GM18508 (cell line): ENCODE measurements at regions not wholly inside any gene's neighbourhood (a gene's known extent, or its start where the extent isn't known, plus 50 kb on each side); places are given as distances from the start of the nearest gene placed in this dataset.

ENCODE experiments used
- ATAC-seq: cut with Tn5 transposase; IDR thresholded peaks from one replicate; pipeline ENCODE4 v1.9.1; 2021; ENCODE audit warnings: moderate number of reproducible peaks; ENCODE audit not compliant: insufficient read depth, unreplicated experiment

DNA sequence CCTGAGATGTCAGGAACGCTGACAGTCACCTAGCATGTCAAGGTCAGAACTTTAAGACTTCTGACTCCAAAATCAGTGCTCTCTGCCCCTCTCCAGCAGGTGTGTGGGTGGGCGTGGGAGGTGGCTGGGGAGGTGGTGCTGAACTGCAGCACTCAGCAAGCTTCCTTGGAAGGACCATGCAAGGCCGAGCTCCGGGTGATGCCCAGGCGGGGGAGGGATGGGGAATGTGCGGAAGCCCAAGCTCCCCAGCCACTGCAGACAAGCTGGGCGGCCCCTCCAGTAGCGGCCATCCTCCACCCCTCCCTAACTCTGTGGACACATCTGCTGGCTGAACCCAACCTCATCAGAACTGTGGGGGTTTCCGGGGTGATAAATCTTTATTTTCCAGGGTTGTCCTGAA lies 296.6 kb downstream of the TLE3 start:
- no peak for ATAC-seq

- ATAC-seq = no peak
Measured at GRCh38 chr15:69802432-69802831, 295.3 kb downstream of the TLE3 start.

DNA sequence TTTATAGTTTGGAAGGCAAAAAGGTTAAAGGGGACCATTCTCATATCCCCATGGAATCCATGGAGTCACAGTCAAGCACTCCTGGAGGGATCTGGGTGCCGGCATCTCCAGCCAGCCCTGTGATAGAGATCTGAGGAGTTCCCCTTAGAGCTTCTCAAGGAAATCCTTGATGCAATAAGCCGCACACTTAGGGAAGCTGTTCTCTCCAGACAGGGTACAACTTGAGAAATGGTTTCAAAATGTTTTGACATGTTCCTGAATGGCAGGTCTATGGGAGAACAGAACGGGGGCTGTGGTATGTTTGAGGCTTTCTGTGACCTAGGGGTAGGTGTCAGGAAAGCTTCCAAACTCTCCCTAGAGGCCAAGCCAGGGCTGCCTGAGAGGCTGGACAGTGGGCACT lies 292.9 kb downstream of the TLE3 start:
- no peak for ATAC-seq

DNA sequence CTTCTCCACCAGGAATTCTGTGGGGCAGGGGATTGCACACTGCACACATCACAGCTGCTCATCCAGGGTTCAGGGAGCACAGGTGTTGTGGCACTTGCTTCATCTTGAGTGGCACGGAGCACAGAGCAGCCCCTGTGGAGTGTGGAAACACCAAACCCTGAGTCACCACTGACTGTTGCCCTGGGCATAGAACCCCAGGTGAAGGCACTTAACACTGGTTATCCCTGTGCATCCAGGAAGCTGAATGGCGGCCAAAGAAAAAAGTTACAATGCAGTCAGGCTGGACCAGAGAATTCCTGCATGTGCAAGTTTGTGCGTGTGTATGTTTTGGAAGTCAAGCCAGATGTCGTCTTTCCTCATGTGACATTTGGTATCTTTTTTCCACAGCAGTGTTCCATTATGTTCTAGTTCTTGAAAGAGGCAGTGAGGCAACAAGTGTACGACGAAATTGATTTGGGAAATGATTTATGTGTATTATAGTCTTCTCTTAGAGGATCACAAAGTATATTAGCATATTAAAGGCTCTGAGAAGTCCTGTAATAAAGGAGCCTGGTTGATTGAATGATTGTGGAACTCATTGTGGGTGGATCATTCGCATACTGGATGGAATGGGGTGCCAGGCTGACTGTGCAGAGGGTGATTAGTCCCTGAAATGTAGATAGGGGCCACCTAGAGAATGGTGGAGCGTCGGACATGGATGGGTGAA lies 292.3 kb downstream of the TLE3 start:
- ATAC-seq = no peak

GRCh38 chr15:69806287-69806915 lies 291.3 kb downstream of the TLE3 start:
- ATAC-seq = no peak

GRCh38 chr15:69807721-69808120 lies 290.0 kb downstream of the TLE3 start:
- ATAC-seq = no peak

DNA sequence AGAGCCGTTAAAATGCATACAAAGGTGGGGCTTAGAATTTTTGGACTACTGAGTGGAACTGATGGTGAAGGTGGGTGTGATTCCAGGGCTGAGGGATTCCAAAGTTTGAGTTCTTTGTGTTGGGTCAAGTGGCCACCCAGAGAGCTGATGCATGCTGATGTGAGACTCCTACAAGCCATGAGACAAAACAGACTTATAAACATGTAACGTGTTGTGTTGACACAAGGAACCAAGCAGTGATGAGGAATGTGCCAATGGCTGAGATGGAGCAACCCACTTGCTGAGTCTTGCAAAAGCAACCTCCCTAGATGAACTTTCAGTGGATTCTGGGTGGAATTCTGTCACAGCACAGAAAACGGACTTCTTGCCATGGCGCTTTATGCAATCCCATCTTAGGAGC lies 289.0 kb downstream of the TLE3 start:
- ATAC-seq = no peak

DNA sequence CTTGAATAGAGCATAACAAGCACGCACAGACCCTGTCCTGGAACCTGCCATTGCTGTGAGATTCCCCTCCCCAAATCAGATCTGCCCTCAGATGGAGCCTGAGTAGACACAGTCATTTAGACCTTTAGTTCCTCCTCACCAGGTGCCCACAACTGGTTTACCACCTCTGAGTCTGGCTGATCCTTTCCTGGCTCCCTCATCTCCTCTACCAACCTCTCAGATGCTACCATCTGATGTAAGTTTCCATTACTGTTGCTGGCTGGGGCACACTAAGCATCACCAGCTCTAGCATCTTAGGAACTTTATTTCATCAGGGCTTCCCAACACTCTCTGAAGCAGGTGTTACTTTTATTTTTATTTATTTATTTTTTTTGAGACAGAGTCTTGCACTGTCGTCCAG lies 288.3 kb downstream of the TLE3 start:
- no peak for ATAC-seq

DNA sequence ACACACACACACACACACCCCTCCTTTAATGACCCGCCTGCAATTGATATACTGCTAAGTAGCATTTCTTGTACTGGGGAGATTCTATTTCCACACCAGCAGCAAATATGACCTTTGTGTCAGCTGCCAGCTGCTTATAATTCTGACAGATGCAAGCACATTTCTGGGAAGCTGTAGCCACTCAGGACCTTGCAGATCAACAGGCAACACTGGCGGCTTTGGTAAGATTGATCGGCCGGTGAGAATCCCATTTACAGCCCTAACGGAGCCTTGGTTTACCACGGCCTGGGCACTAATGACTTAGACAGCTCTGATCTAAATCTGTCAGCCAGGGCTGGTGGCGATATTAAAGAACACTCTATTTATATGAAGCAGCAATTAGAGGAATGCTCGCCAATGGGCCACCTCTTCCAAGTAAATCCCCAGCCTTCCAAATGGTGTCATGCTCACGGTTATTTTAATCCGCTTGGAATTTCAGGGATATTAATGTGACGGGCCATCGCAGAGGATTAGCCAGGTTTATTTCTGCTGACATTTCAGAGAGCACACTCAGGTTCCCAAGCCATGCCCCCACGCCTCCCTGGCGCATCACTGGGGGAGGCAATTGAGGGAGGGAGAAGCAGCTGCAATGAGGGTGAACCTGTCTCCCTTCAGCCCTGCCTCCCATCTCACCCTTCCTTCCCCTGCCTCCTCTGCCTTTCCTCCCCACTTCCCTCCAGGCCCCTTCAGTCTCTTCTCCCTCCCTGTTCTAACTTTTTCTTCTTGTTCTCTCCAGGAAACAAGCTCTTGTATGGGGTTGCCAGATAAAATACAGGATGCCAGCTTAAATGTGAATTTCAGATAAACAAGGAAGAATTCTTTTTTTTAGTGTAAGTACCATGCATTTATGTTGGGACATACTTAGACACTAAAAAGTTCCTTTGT lies 287.0 kb downstream of the TLE3 start:
- ATAC-seq = no peak

- no peak for ATAC-seq
Measured at GRCh38 chr15:69812861-69813261, 284.9 kb downstream of the TLE3 start.

DNA sequence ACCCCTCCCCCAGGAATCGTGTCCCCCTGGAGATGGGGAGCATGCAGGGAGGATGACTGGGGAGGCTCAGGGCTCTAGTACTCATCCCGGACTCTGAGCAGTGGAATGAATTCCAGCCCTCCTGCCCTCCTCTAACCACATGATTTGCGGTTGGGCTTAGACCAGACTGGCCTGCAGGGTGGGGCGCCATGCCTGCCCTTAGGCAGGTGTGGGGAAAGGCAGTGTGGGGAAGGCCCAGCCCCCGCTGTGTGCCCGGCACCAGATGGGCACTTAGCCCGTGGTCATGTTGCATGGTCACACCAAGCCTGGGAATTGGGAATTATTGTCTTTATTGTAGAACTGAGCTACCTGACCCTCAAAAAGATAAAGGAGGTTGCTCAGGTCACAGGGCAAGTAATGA lies 283.8 kb downstream of the TLE3 start:
- ATAC-seq = no peak

GRCh38 chr15:69814932-69815331 lies 282.8 kb downstream of the TLE3 start:
- no peak for ATAC-seq

- no peak for ATAC-seq
Measured at GRCh38 chr15:69815793-69816192, 281.9 kb downstream of the TLE3 start.

GRCh38 chr15:69816522-69816921 lies 281.2 kb downstream of the TLE3 start:
- no peak for ATAC-seq

DNA sequence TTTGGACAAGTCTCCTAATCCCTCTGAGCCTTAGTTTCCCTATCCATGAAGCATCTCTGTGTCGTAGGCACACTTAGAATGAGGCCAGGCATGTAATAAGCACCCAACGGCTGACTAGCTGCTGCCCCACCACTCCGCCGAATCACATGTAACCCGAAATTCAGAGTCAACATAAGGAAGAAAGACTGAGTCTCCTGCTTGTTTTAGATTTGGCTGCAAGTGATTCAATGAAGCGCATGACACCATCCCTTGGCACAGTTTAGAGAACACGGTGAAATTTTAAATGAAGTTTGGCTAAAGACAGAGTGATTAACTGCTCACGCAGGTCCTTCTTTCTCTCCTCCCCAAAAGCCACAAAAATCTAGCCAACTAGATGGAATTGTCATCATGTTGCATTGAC lies 279.2 kb downstream of the TLE3 start:
- ATAC-seq = no peak

GRCh38 chr15:69819371-69819770 lies 278.3 kb downstream of the TLE3 start:
- ATAC-seq = no peak

GRCh38 chr15:69820819-69821218 lies 276.9 kb downstream of the TLE3 start:
- no peak for ATAC-seq

DNA sequence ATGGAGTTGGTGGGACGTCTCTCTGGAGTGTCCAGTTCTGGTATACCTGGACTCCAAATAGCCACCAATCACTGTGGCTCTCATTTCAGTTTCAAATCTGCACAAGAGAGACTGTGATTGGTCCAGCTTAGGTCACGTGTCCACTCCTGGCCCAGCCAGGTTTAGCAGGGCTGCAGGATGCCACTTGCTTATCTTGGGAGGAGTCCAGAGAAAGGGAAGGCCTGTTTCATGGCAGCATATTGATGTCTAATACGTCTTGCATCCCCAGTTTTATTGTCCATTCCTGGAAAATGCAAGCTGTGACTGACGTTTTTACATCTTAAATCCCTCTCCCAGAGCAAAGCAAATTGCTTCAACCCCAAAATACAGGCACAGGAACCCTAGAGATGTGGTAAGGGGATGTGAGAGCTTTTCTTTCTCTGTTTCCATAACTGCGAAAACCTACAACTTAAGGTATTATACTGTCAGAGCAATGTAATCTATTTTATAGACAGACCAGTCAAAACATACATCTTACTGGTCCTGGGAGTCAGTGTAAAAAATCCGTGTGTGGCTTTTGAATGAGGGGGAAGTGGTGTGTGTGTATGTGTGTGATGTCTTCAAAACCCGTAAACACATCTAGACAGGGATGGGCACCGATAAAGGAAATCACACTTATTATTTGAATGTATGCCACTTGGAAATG lies 274.4 kb downstream of the TLE3 start:
- no peak for ATAC-seq

GRCh38 chr15:69824075-69824876 lies 273.4 kb downstream of the TLE3 start:
- no peak for ATAC-seq

- ATAC-seq = no peak
Measured at GRCh38 chr15:69824877-69825406, 272.8 kb downstream of the TLE3 start.
